K562 (cell line): ENCODE measurements at regions not wholly inside any gene's neighbourhood (a gene's known extent, or its start where the extent isn't known, plus 50 kb on each side); places are given as distances from the start of the nearest gene placed in this dataset.

Experiments
- ATAC-seq: fragments of 200-7000 bp; cut with Tn5 transposase; 3 replicates; pipeline ENCODE4 v1.9.1; 2020; ENCODE audit warnings: moderate library complexity
- BruUV-seq: library from RNA; stranded (reverse); fragments of 400-500 nt; replicated peaks from 2 replicates; lab custom pipeline; 2021; lab: Mats Ljungman, UMichigan
- CTCF ChIA-PET: fragments of 300-600 bp; formaldehyde crosslinking; extraction: SDS; loops from one replicate; lab custom pipeline; 2021; ENCODE audit warnings: low intra/inter-chr PET ratio; lab: Yijun Ruan, JAX
- POLR2A ChIA-PET: fragments of 300-600, 350-650 bp; sonication (Branson Sonifier 250); formaldehyde crosslinking; extraction: SDS; loops from one replicate; lab custom pipeline; 2021; ENCODE audit warnings: antibody characterized with exemption, inconsistent platforms; lab: Yijun Ruan, JAX
- DNase-seq, 4 experiments: peaks; one replicate each; pipeline versions ENCODE4 v3.0.0 to v3.0.0-alpha.2; 2011 to 2018; ENCODE audit warnings: low spot score in 3 of 4, mixed read lengths in 3 of 4; ENCODE audit errors: extremely low read depth in 1 of 4
- FAIRE-seq: peaks from 2 replicates; lab custom pipeline; 2011; peaks lifted over from hg19 to GRCh38; lab: Jason Lieb, UNC
- H2AFZ ChIP-seq: 2 replicates; pipeline ENCODE4 v1.6.0; 2011; ENCODE audit warnings: low read depth, low read length, control low read depth, inconsistent platforms
- H3K27ac ChIP-seq: fragments of 200-600 bp; 3 replicates; pipeline ENCODE4 v1.8.0; 2011; ENCODE audit warnings: low read depth, mild to moderate bottlenecking, control low read depth, inconsistent platforms, low read length, moderate library complexity, mixed read lengths; ENCODE audit errors: extremely low read depth
- H3K27me3 ChIP-seq, 2 experiments: fragments of 300-600 bp in 1 of 2; 2 replicates in 1 of 2; 3 replicates in 1 of 2; pipeline versions ENCODE4 v1.6.0 to v1.8.0; 2011; ENCODE audit warnings: inconsistent platforms in 2 of 2, low read length in 2 of 2, mild to moderate bottlenecking in 1 of 2, mixed read lengths in 1 of 2, moderate library complexity in 1 of 2; ENCODE audit not compliant: control insufficient read depth in 2 of 2, insufficient read depth in 2 of 2
- H3K36me3 ChIP-seq: fragments of 300-600 bp; 3 replicates; pipeline ENCODE4 v1.8.0; 2011; ENCODE audit warnings: mild to moderate bottlenecking, low read length, inconsistent platforms; ENCODE audit not compliant: control insufficient read depth, insufficient read depth
- H3K4me1 ChIP-seq, 2 experiments: fragments of 200-600 bp in 1 of 2; replicated peaks in 1 of 2; 2 replicates in 1 of 2; 3 replicates in 1 of 2; pipeline versions ENCODE4 v1.5.1 to v1.8.0; 2011; ENCODE audit warnings: inconsistent platforms in 2 of 2, low read length in 2 of 2, mild to moderate bottlenecking in 1 of 2, mixed read lengths in 1 of 2, moderate library complexity in 1 of 2; ENCODE audit not compliant: control insufficient read depth in 2 of 2, insufficient read depth in 2 of 2
- H3K4me2 ChIP-seq: 2 replicates; pipeline ENCODE4 v1.6.1; 2011; ENCODE audit warnings: low read length, control low read depth, inconsistent platforms, mixed read lengths; ENCODE audit not compliant: insufficient read depth
- H3K4me3 ChIP-seq: fragments of 200-600 bp; sonication (generic), shearing (Covaris generic); 2 replicates; pipeline ENCODE4 v1.5.1; 2016; ENCODE audit warnings: control low read depth, inconsistent platforms
- H3K79me2 ChIP-seq: fragments of 200-600 bp; 3 replicates; pipeline ENCODE4 v1.8.0; 2011; ENCODE audit warnings: low read length, inconsistent platforms; ENCODE audit not compliant: control insufficient read depth, insufficient read depth
- H3K9ac ChIP-seq, 2 experiments: 2 replicates each; pipeline versions ENCODE4 v1.6.0 to v1.6.1; 2011; ENCODE audit warnings: low read depth in 2 of 2, low read length in 2 of 2, control low read depth in 1 of 2, inconsistent platforms in 1 of 2, mild to moderate bottlenecking in 1 of 2, mixed read lengths in 1 of 2; ENCODE audit not compliant: insufficient read depth in 1 of 2
- H3K9me1 ChIP-seq: one replicate; pipeline ENCODE4 v1.6.0; 2011; ENCODE audit warnings: inconsistent platforms, mild to moderate bottlenecking, low read length, moderate library complexity; ENCODE audit not compliant: control insufficient read depth, insufficient read depth
- H3K9me3 ChIP-seq: replicated peaks from 2 replicates; pipeline ENCODE4 v1.5.1; 2011; ENCODE audit warnings: low read depth, low read length, inconsistent platforms; ENCODE audit not compliant: control insufficient read depth, insufficient read depth
- H4K20me1 ChIP-seq: replicated peaks from 2 replicates; pipeline ENCODE4 v1.6.1; 2011; ENCODE audit warnings: low read length, inconsistent platforms, mixed read lengths; ENCODE audit not compliant: control insufficient read depth, insufficient read depth
- DMBX1 ChIP-seq: fragments of 250-450 bp; sonication (Bioruptor Pico); IDR thresholded peaks from 2 replicates; pipeline ENCODE4 v1.8.0; 2022; ENCODE audit warnings: inconsistent platforms, mild to moderate bottlenecking, moderate library complexity, borderline replicate concordance
- JUND ChIP-seq, 2 experiments: IDR thresholded peaks; 2 replicates in 1 of 2; 3 replicates in 1 of 2; pipeline ENCODE4 v1.6.1; 2011; ENCODE audit warnings: borderline replicate concordance in 2 of 2, low read depth in 2 of 2, low read length in 2 of 2, improper control_type of control experiment in 1 of 2, missing biosample characterization in 1 of 2, missing genetic modification characterization in 1 of 2, missing genetic modification reagents in 1 of 2
- KDM2B ChIP-seq: fragments of 250-450 bp; sonication (Bioruptor Pico); IDR thresholded peaks from 2 replicates; pipeline ENCODE4 v1.8.0; 2021; ENCODE audit warnings: mild to moderate bottlenecking, moderate library complexity
- SMARCA4 ChIP-seq: fragments of 450-650 bp; IDR thresholded peaks from 2 replicates; pipeline ENCODE4 v1.6.1; 2016
- SNIP1 ChIP-seq: fragments of 450-650 bp; IDR thresholded peaks from 2 replicates; pipeline ENCODE4 v1.7.1; 2017; ENCODE audit warnings: low read depth, mild to moderate bottlenecking
- SRF ChIP-seq, 2 experiments: fragments of 250-450, 450-650 bp in 1 of 2; sonication (Bioruptor Pico) in 1 of 2; sonication (generic) in 1 of 2; formaldehyde crosslinking; IDR thresholded peaks; 2 replicates each; pipeline versions ENCODE4 v1.5.0 to v1.5.1; 2020 to 2022; ENCODE audit warnings: mild to moderate bottlenecking in 1 of 2, missing genetic modification reagents in 1 of 2
- ZBTB1 ChIP-seq: sonication (generic); formaldehyde crosslinking; IDR thresholded peaks from 2 replicates; pipeline ENCODE4 v1.8.1; 2023; ENCODE audit warnings: missing genetic modification reagents, low read depth, mild to moderate bottlenecking, borderline replicate concordance
- ZFP30 ChIP-seq: fragments of 250-450 bp; sonication (Bioruptor Pico); IDR thresholded peaks from 2 replicates; pipeline ENCODE4 v1.8.0; 2022; ENCODE audit warnings: moderate library complexity, mild to moderate bottlenecking, inconsistent platforms, borderline replicate concordance
- ZNF217 ChIP-seq: sonication (generic); formaldehyde crosslinking; IDR thresholded peaks from 2 replicates; pipeline ENCODE4 v1.8.0; 2022; ENCODE audit warnings: mild to moderate bottlenecking, missing genetic modification reagents
- ZNF224 ChIP-seq: sonication (generic); formaldehyde crosslinking; IDR thresholded peaks from 2 replicates; pipeline ENCODE4 v1.8.0; 2022; ENCODE audit warnings: mild to moderate bottlenecking, missing genetic modification reagents
- ZNF41 ChIP-seq: fragments of 250-450 bp; sonication (Bioruptor Pico); conservative IDR thresholded peaks from 2 replicates; pipeline ENCODE4 v1.4.0; 2020; ENCODE audit warnings: mild to moderate bottlenecking
- WGBS: fragments of 100-300 bp; shearing (Covaris generic); methylation state at CpG from one replicate; pipeline ENCODE4 v1.1.6; 2016; ENCODE audit warnings: low coverage, mixed read lengths; ENCODE audit not compliant: insufficient coverage; ENCODE audit errors: missing lambda C conversion rate; 5-methylcytosine and 5-hydroxymethylcytosine counted together
- in situ Hi-C: fragments of 300-500 bp; cut with MboI; formaldehyde crosslinking; loops from 4 replicates; pipeline ENCODE4 v1.15.0; 2018; ENCODE audit warnings: inconsistent platforms, mixed read lengths
- intact Hi-C: fragments of 100-400 bp; cut with micrococcal nuclease; formaldehyde crosslinking; loops from 2 replicates; pipeline ENCODE4 v1.14.2; 2022
- TF ChIP-seq, protein P1 (sequence below): IDR thresholded peaks from 3 replicates; pipeline ENCODE4 v1.6.1; 2011; ENCODE audit warnings: borderline replicate concordance, mild to moderate bottlenecking; ENCODE audit not compliant: insufficient read length, insufficient read depth
- TF ChIP-seq, protein P2 (sequence below): fragments of 250-450 bp; sonication (Bioruptor Pico); IDR thresholded peaks from 2 replicates; pipeline ENCODE4 v1.8.0; 2022; ENCODE audit warnings: moderate library complexity, mild to moderate bottlenecking, inconsistent platforms
- TF ChIP-seq, protein P3 (sequence below): sonication (generic); formaldehyde crosslinking; IDR thresholded peaks from 2 replicates; pipeline ENCODE4 v1.8.0; 2022; ENCODE audit warnings: missing genetic modification reagents, mild to moderate bottlenecking, borderline replicate concordance
- TF ChIP-seq, protein P4 (sequence below): fragments of 200-800 bp; sonication (Bioruptor generic); IDR thresholded peaks from 2 replicates; pipeline ENCODE4 v1.6.1; 2017; ENCODE audit warnings: missing genetic modification characterization, missing compliant biosample characterization

DNA sequence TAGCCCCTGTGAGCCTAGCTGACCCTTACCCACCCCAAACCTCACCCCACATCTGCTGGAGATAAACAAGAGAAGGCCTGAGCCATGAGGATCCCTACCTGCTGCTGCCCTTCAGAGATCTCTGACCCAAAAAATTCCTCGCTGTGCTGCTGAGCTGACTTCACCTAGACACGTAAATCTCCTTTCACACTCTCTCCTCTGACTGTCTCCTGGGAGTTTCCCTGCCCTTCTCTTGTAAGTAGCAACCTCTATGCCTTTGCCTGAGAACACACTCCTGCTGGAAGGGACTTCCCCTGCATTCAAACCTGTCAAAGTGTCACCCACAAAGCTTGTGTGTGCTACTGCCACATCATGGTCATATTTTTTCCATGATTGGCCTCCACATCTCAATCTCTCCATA, 134.2 kb upstream of the NOL4 start (continued):
- TF ChIP-seq SRF (CRISPR knock-in tag; IDR thresholded peaks at IDR 0.05), result no peak
- TF ChIP-seq JUND (IDR thresholded peaks at IDR 0.05; ENCODE audit: borderline replicate concordance, low read depth, low read length), result no peak
- no peak for TF ChIP-seq JUND (tag; IDR thresholded peaks at IDR 0.05; ENCODE audit: borderline replicate concordance, low read depth, low read length)

DNA sequence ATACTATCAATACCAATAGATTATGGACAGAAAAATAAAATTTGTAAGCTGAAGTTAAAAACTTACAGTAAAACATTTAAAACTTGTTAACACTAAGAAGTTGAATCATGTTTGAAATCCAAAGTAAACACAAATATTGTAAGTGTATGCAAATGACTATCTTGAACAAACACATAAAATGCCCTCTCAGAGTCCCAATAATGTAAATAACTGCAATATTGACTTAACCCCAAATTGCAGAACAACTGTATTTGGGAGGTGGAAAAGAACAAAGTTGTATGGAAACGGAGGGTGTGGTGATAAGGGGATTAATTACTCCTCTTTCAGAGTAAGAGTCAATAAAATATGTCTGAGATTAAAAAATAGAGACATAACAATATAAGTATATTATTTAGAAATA, 140.0 kb upstream of the NOL4 start:
- Histone ChIP-seq H3K36me3 (no peaks in the 10 kb centered on the region), H2AFZ (no peak overlapping the region), H3K27ac (no peak overlapping the region), H3K9me1 (no peaks in the 10 kb centered on the region), H4K20me1 (no peaks in the 10 kb centered on the region), H3K27me3 (no peaks in the 10 kb centered on the region), H3K79me2 (no peaks in the 10 kb centered on the region), H3K4me3 (no peak overlapping the region), H3K4me1 (no peaks in the 10 kb centered on the region), H3K4me2 (no peak overlapping the region), H3K9me3 (no peaks in the 10 kb centered on the region), H3K9ac (no peak overlapping the region)
- 0% methylated on average over 1 of the region's 1 CpG for WGBS
- BruUV-seq, result no TSS peak
- intact Hi-C loops, result no loop called here
- ChIA-PET POLR2A (no interaction called here), CTCF (no interaction called here)
- no peak for FAIRE-seq
- in situ Hi-C loops, result no loop called here
- no peak for ATAC-seq
- DNase-seq, result no peak
- TF ChIP-seq SMARCA4 (no peak), DMBX1 (CRISPR knock-in tag) (no peak), ZNF41 (CRISPR knock-in tag) (no peak), KDM2B (CRISPR knock-in tag) (no peak), ZFP30 (CRISPR knock-in tag) (no peak), ZNF224 (CRISPR knock-in tag) (no peak), ZBTB1 (CRISPR knock-in tag) (no peak), ZNF217 (no peak), SNIP1 (no peak)
- TF ChIP-seq, protein P1, sequence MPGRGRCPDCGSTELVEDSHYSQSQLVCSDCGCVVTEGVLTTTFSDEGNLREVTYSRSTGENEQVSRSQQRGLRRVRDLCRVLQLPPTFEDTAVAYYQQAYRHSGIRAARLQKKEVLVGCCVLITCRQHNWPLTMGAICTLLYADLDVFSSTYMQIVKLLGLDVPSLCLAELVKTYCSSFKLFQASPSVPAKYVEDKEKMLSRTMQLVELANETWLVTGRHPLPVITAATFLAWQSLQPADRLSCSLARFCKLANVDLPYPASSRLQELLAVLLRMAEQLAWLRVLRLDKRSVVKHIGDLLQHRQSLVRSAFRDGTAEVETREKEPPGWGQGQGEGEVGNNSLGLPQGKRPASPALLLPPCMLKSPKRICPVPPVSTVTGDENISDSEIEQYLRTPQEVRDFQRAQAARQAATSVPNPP, result no peak
- TF ChIP-seq, protein P2, sequence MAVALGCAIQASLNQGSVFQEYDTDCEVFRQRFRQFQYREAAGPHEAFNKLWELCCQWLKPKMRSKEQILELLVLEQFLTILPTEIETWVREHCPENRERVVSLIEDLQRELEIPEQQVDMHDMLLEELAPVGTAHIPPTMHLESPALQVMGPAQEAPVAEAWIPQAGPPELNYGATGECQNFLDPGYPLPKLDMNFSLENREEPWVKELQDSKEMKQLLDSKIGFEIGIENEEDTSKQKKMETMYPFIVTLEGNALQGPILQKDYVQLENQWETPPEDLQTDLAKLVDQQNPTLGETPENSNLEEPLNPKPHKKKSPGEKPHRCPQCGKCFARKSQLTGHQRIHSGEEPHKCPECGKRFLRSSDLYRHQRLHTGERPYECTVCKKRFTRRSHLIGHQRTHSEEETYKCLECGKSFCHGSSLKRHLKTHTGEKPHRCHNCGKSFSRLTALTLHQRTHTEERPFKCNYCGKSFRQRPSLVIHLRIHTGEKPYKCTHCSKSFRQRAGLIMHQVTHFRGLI, result no peak
- TF ChIP-seq, protein P3, sequence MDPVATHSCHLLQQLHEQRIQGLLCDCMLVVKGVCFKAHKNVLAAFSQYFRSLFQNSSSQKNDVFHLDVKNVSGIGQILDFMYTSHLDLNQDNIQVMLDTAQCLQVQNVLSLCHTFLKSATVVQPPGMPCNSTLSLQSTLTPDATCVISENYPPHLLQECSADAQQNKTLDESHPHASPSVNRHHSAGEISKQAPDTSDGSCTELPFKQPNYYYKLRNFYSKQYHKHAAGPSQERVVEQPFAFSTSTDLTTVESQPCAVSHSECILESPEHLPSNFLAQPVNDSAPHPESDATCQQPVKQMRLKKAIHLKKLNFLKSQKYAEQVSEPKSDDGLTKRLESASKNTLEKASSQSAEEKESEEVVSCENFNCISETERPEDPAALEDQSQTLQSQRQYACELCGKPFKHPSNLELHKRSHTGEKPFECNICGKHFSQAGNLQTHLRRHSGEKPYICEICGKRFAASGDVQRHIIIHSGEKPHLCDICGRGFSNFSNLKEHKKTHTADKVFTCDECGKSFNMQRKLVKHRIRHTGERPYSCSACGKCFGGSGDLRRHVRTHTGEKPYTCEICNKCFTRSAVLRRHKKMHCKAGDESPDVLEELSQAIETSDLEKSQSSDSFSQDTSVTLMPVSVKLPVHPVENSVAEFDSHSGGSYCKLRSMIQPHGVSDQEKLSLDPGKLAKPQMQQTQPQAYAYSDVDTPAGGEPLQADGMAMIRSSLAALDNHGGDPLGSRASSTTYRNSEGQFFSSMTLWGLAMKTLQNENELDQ (CRISPR knock-in tag), result no peak
- TF ChIP-seq, protein P4, sequence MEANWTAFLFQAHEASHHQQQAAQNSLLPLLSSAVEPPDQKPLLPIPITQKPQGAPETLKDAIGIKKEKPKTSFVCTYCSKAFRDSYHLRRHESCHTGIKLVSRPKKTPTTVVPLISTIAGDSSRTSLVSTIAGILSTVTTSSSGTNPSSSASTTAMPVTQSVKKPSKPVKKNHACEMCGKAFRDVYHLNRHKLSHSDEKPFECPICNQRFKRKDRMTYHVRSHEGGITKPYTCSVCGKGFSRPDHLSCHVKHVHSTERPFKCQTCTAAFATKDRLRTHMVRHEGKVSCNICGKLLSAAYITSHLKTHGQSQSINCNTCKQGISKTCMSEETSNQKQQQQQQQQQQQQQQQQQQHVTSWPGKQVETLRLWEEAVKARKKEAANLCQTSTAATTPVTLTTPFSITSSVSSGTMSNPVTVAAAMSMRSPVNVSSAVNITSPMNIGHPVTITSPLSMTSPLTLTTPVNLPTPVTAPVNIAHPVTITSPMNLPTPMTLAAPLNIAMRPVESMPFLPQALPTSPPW (CRISPR knock-in tag), result no peak
